ENCODE measurements at regions not wholly inside any gene's neighbourhood (a gene's known extent, or its start where the extent isn't known, plus 50 kb on each side); places are given as distances from the start of the nearest gene placed in this dataset.

GRCh38 chr5:61652916-61653315 lies 320.9 kb downstream of the ZSWIM6 start:
- Histone ChIP-seq H3K4me2 (no peak overlapping the region), H3K9me2 (ENCODE audit: insufficient read depth) (no peaks in the 10 kb centered on the region), H3K9me3 (ENCODE audit: insufficient read depth, low read depth) (no peaks in the 10 kb centered on the region), H3K79me2 (ENCODE audit: low read depth) (no peaks in the 10 kb centered on the region), H3K27me3 (ENCODE audit: insufficient read depth, low read depth) (peaks cover 7% of the 10 kb centered on the region; the same call in 1 of the 2 replicates), H3F3A (ENCODE audit: insufficient read depth, low read depth) (no peaks in the 10 kb centered on the region), H4K20me1 (ENCODE audit: insufficient read depth) (no peaks in the 10 kb centered on the region), H3K27ac (no peak overlapping the region), H3K4me1 (replicated peaks; ENCODE audit: insufficient read depth) (no peaks in the 10 kb centered on the region), H3K36me3 (ENCODE audit: low read depth) (no peaks in the 10 kb centered on the region), H3K4me3 (no peak overlapping the region), H2AFZ (no peak overlapping the region)
- no peak for DNase-seq
- TF ChIP-seq EZH2 (IDR thresholded peaks at IDR 0.05; ENCODE audit: low read depth) (no peak), CTCF (conservative IDR thresholded peaks at IDR 0.05) (no peak)
- intact Hi-C loops (cut with micrococcal nuclease; ENCODE audit: unreplicated experiment), result loop anchor here (10.0 kb wide), 1 partner anchor 128 kb away; no protein-coding TSS in a partner anchor
- CTCF ChIA-PET, result no interaction called here
- POLR2A ChIA-PET (ENCODE audit: unreplicated experiment), result no interaction called here
- no TSS peak for BruUV-seq (replicated peaks)

- TF ChIP-seq CTCF (conservative IDR thresholded peaks at IDR 0.05) (no peak), EZH2 (IDR thresholded peaks at IDR 0.05; ENCODE audit: low read depth) (no peak)
- intact Hi-C loops (cut with micrococcal nuclease; ENCODE audit: unreplicated experiment), result loop anchor here (10.0 kb wide), 1 partner anchor 129 kb away; no protein-coding TSS in a partner anchor
- DNase-seq, result no peak
- Histone ChIP-seq H3K4me3 (no peak overlapping the region), H3K4me1 (replicated peaks; ENCODE audit: insufficient read depth) (no peaks in the 10 kb centered on the region), H3K27me3 (ENCODE audit: insufficient read depth, low read depth) (no peaks in the 10 kb centered on the region), H3K27ac (no peak overlapping the region), H3K9me3 (ENCODE audit: insufficient read depth, low read depth) (no peaks in the 10 kb centered on the region), H3K36me3 (ENCODE audit: low read depth) (no peaks in the 10 kb centered on the region), H3K4me2 (no peak overlapping the region), H3K79me2 (ENCODE audit: low read depth) (no peaks in the 10 kb centered on the region), H4K20me1 (ENCODE audit: insufficient read depth) (no peaks in the 10 kb centered on the region), H2AFZ (no peak overlapping the region), H3F3A (ENCODE audit: insufficient read depth, low read depth) (no peaks in the 10 kb centered on the region), H3K9me2 (ENCODE audit: insufficient read depth) (no peaks in the 10 kb centered on the region)
- BruUV-seq (replicated peaks), result no TSS peak
- POLR2A ChIA-PET (ENCODE audit: unreplicated experiment), result interaction anchor here (0.8 kb wide), 1 partner anchor 323 kb away, joined by 4 read pairs; no protein-coding TSS in a partner anchor
- CTCF ChIA-PET, result interaction anchor here (0.6 to 1.3 kb wide), 2 partner anchors 323 to 584 kb away, joined by 5 to 6 read pairs; no protein-coding TSS in a partner anchor
Observed at GRCh38 chr5:61653807-61654580, 321.9 kb downstream of the ZSWIM6 start.

GRCh38 chr5:61654876-61655275 lies 322.8 kb downstream of the ZSWIM6 start:
- no peak for DNase-seq
- CTCF ChIA-PET, result interaction anchor here (1.3 kb wide), 1 partner anchor 324 kb away, joined by 6 read pairs; no protein-coding TSS in a partner anchor
- Histone ChIP-seq H3K36me3 (ENCODE audit: low read depth) (no peaks in the 10 kb centered on the region), H3F3A (ENCODE audit: insufficient read depth, low read depth) (no peaks in the 10 kb centered on the region), H3K4me3 (no peak overlapping the region), H3K9me3 (ENCODE audit: insufficient read depth, low read depth) (no peaks in the 10 kb centered on the region), H3K9me2 (ENCODE audit: insufficient read depth) (no peaks in the 10 kb centered on the region), H2AFZ (no peak overlapping the region), H3K4me1 (replicated peaks; ENCODE audit: insufficient read depth) (no peaks in the 10 kb centered on the region), H3K27me3 (ENCODE audit: insufficient read depth, low read depth) (no peaks in the 10 kb centered on the region), H3K79me2 (ENCODE audit: low read depth) (no peaks in the 10 kb centered on the region), H4K20me1 (ENCODE audit: insufficient read depth) (no peaks in the 10 kb centered on the region), H3K27ac (no peak overlapping the region), H3K4me2 (no peak overlapping the region)
- POLR2A ChIA-PET (ENCODE audit: unreplicated experiment), result interaction anchor here (0.8 kb wide), 1 partner anchor 324 kb away, joined by 4 read pairs; no protein-coding TSS in a partner anchor
- intact Hi-C loops (cut with micrococcal nuclease; ENCODE audit: unreplicated experiment), result loop anchor here (5.0 to 10.0 kb wide), 2 partner anchors 130 to 248 kb away; no protein-coding TSS in a partner anchor
- TF ChIP-seq CTCF (conservative IDR thresholded peaks at IDR 0.05) (no peak), EZH2 (IDR thresholded peaks at IDR 0.05; ENCODE audit: low read depth) (no peak)
- no TSS peak for BruUV-seq (replicated peaks)
